KOPT-K1 (cell line): ENCODE measurements at regions not wholly inside any gene's neighbourhood (a gene's known extent, or its start where the extent isn't known, plus 50 kb on each side); places are given as distances from the start of the nearest gene placed in this dataset.

Experiments used
- H3K27ac ChIP-seq: fragments of 200-600 bp; sonication (generic); 2 replicates; pipeline ENCODE4 v1.5.1; 2016; ENCODE audit warnings: antibody characterized with exemption, mild to moderate bottlenecking, low read depth, low read length; ENCODE audit not compliant: poor library complexity, severe bottlenecking
- H3K36me3 ChIP-seq: fragments of 200-600 bp; sonication (generic); 2 replicates; pipeline ENCODE4 v1.5.1; 2017; ENCODE audit warnings: antibody characterized with exemption, mild to moderate bottlenecking, low read length, moderate library complexity; ENCODE audit not compliant: insufficient read depth
- H3K9me3 ChIP-seq: fragments of 200-600 bp; sonication (generic); 2 replicates; pipeline ENCODE4 v1.5.1; 2017; ENCODE audit warnings: antibody characterized with exemption, low read length, mild to moderate bottlenecking; ENCODE audit not compliant: insufficient read depth, poor library complexity, severe bottlenecking

- peak overlapping the region; percentile 99 for H3K27ac ChIP-seq
- no peaks in the 10 kb centered on the region for H3K36me3 ChIP-seq
- peaks cover 8% of the 10 kb centered on the region for H3K9me3 ChIP-seq
These were observed 302.1 kb upstream of the STT3B start for GRCh38 chr3:31230425-31231223.

GRCh38 chr3:31232055-31233025 is 300.4 kb upstream of the STT3B start:
- Histone ChIP-seq H3K27ac (peak overlapping the region; percentile 99), H3K36me3 (no peaks in the 10 kb centered on the region)

GRCh38 chr3:31234145-31234544 is 298.6 kb upstream of the STT3B start:
- Histone ChIP-seq H3K27ac (peak overlapping the region; percentile 99), H3K36me3 (no peaks in the 10 kb centered on the region), H3K9me3 (no peaks in the 10 kb centered on the region)

More at GRCh38 chr3:31232055-31233025, 300.4 kb upstream of the STT3B start:
- H3K9me3 ChIP-seq, result peaks cover 8% of the 10 kb centered on the region

- Histone ChIP-seq H3K9me3 (no peaks in the 10 kb centered on the region), H3K27ac (peak overlapping the region; percentile 99), H3K36me3 (no peaks in the 10 kb centered on the region)
These were observed 297.5 kb upstream of the STT3B start for GRCh38 chr3:31235062-31235700.

DNA sequence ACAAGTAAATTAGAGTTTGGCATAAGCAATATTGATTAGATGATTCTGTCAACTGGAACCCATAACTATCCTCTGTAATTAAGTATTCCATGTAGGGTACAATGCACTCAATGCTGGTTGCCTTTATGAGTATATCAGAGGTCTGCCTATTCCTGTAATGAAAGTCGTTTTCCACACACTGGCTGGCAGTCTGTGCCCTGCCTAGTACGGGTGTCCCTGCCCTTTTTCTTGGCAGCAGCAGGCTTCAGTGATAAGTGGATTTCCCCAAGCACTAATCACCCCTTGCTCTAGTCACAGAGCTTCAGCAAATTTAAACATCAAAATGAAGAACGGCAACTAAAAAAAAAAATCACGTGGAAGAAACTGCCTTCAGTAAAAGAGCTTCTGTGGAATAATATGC is 294.8 kb upstream of the STT3B start:
- Histone ChIP-seq H3K36me3 (no peaks in the 10 kb centered on the region), H3K27ac (no peak overlapping the region), H3K9me3 (no peaks in the 10 kb centered on the region)

- Histone ChIP-seq H3K9me3 (no peaks in the 10 kb centered on the region), H3K36me3 (no peaks in the 10 kb centered on the region), H3K27ac (no peak overlapping the region)
These were observed 292.7 kb upstream of the STT3B start for GRCh38 chr3:31240013-31240412.

DNA sequence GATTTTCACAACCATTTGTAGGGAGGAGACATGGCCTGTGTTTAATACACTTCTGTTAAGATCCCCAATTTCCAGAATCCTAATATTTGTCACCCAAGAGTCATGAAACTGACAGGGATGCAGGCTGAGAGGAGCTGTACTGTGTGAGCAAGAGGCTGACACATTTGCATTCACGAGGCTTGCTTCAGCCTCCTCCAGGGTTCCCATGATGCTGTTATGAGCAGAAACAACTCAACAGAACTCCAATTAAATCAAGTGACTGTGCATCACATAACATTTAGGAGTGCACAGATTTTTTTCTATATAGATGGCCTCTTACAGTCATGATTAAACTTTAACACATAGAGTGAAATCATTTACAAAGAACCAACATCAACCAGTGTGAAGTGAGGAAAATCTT is 292.3 kb upstream of the STT3B start:
- no peak overlapping the region for H3K27ac ChIP-seq
- no peaks in the 10 kb centered on the region for H3K36me3 ChIP-seq
- H3K9me3 ChIP-seq, result no peaks in the 10 kb centered on the region

GRCh38 chr3:31240874-31241273 is 291.9 kb upstream of the STT3B start:
- no peaks in the 10 kb centered on the region for H3K36me3 ChIP-seq
- H3K9me3 ChIP-seq, result no peaks in the 10 kb centered on the region
- H3K27ac ChIP-seq, result no peak overlapping the region

GRCh38 chr3:31241533-31241932 is 291.2 kb upstream of the STT3B start:
- Histone ChIP-seq H3K9me3 (no peaks in the 10 kb centered on the region), H3K27ac (no peak overlapping the region), H3K36me3 (no peaks in the 10 kb centered on the region)

- Histone ChIP-seq H3K9me3 (no peaks in the 10 kb centered on the region), H3K36me3 (no peaks in the 10 kb centered on the region), H3K27ac (no peak overlapping the region)
These were observed 290.4 kb upstream of the STT3B start for GRCh38 chr3:31242026-31242960.

- H3K27ac ChIP-seq, result no peak overlapping the region
- no peaks in the 10 kb centered on the region for H3K36me3 ChIP-seq
- no peaks in the 10 kb centered on the region for H3K9me3 ChIP-seq
These were observed 287.6 kb upstream of the STT3B start for GRCh38 chr3:31244929-31245817.

GRCh38 chr3:31246293-31247062 is 286.2 kb upstream of the STT3B start:
- H3K27ac ChIP-seq, result no peak overlapping the region
- no peaks in the 10 kb centered on the region for H3K36me3 ChIP-seq

DNA sequence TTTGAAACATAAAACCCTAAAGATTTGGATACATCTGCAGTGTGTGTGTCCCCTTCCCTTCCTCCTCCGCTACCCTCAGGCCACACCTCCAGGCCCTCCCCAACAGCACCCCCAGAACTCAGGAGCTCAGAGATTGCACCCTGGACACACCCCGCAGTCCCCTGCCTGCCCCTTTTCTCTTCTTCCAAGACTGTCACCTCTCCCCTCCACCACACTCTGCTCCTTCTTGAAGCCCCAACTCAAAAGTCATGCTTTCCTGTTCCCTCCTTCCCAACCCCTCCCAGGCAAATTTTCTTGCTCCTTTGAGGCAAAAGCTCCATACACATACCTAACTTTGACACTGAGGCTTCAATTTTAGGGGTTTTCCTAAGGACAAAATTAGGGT is 285.7 kb upstream of the STT3B start:
- H3K9me3 ChIP-seq, result peaks cover 3% of the 10 kb centered on the region
- H3K36me3 ChIP-seq, result no peaks in the 10 kb centered on the region
- H3K27ac ChIP-seq, result no peak overlapping the region

More at GRCh38 chr3:31246293-31247062, 286.2 kb upstream of the STT3B start:
- no peaks in the 10 kb centered on the region for H3K9me3 ChIP-seq
